BJ (cell line): ENCODE measurements at regions not wholly inside any gene's neighbourhood (a gene's known extent, or its start where the extent isn't known, plus 50 kb on each side); places are given as distances from the start of the nearest gene placed in this dataset.

Experiments
- CTCF ChIA-PET: fragments of 350-600 bp; formaldehyde crosslinking; extraction: SDS; loops from one replicate; lab custom pipeline; 2021; ENCODE audit warnings: antibody characterized with exemption, inconsistent platforms; lab: Yijun Ruan, JAX
- POLR2A ChIA-PET: fragments of 300-600 bp; sonication (Branson Sonifier 250); formaldehyde crosslinking; extraction: SDS; loops from one replicate; lab custom pipeline; 2021; ENCODE audit warnings: antibody characterized with exemption; lab: Charles Lee
- DNase-seq: peaks from one replicate; pipeline ENCODE4 v3.0.0-alpha.2; 2011; ENCODE audit warnings: low read depth
- H3K27me3 ChIP-seq: 2 replicates; pipeline ENCODE4 v1.6.0; 2011; ENCODE audit warnings: low read length; ENCODE audit not compliant: control insufficient read depth, insufficient read depth
- H3K36me3 ChIP-seq: 2 replicates; pipeline ENCODE4 v1.5.1; 2011; ENCODE audit warnings: low read length; ENCODE audit not compliant: control insufficient read depth, insufficient read depth
- H3K4me3 ChIP-seq: 2 replicates; pipeline ENCODE4 v1.5.1; 2011; ENCODE audit warnings: low read depth, mild to moderate bottlenecking, control low read depth, low read length
- TF ChIP-seq, protein P1 (sequence below): IDR thresholded peaks from 2 replicates; pipeline ENCODE4 v1.5.1; 2011; ENCODE audit warnings: low read depth, mild to moderate bottlenecking, control low read depth, inconsistent platforms, low read length, moderate library complexity; ENCODE audit not compliant: insufficient read depth

DNA sequence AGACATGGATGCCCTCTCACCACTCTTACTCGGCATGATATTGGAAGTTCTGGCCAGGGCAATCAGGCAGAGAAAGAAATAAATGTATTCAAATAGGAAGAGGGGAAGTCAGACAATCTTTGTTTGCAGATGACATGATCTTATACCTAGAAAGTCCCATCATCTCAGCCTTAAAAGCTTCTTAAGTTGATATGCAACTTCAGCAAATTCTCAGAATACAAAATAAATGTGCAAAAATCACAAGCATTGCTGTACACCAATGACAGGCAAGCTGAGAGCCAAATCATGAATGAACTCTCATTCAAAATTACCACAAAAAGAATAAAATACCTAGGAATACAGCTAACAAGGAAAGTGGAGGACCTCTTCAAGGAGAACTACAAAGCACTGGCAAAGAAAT is 2190.4 kb downstream of the MAT2B start:
- TF ChIP-seq, protein P1, sequence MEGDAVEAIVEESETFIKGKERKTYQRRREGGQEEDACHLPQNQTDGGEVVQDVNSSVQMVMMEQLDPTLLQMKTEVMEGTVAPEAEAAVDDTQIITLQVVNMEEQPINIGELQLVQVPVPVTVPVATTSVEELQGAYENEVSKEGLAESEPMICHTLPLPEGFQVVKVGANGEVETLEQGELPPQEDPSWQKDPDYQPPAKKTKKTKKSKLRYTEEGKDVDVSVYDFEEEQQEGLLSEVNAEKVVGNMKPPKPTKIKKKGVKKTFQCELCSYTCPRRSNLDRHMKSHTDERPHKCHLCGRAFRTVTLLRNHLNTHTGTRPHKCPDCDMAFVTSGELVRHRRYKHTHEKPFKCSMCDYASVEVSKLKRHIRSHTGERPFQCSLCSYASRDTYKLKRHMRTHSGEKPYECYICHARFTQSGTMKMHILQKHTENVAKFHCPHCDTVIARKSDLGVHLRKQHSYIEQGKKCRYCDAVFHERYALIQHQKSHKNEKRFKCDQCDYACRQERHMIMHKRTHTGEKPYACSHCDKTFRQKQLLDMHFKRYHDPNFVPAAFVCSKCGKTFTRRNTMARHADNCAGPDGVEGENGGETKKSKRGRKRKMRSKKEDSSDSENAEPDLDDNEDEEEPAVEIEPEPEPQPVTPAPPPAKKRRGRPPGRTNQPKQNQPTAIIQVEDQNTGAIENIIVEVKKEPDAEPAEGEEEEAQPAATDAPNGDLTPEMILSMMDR: no peak
- H3K27me3 ChIP-seq: no peaks in the 10 kb centered on the region
- no peaks in the 10 kb centered on the region for H3K36me3 ChIP-seq
- POLR2A ChIA-PET: no interaction called here
- H3K4me3 ChIP-seq: no peak overlapping the region
- CTCF ChIA-PET: no interaction called here
- DNase-seq: no peak

DNA sequence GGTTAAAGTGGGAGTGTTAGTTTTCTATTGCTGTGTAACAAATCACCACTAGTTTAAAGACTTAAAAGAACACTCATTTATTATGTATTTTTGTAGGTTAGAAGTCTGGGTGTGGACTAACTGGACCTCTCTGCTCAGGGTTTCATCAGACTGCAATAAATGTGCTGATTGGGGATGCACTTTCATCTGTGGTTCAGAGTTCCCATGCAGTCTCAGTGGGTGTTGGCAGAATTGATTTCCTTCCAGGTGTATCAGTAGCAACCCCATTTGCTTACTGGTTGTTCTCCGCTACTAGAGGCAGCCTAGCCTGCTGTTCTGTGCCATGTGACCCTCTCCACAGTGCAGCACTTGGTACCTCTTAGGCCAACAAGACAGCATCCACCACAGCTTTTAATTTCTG is 2200.5 kb downstream of the MAT2B start:
- Histone ChIP-seq H3K27me3 (no peaks in the 10 kb centered on the region), H3K36me3 (no peaks in the 10 kb centered on the region), H3K4me3 (no peak overlapping the region)
- POLR2A ChIA-PET: no interaction called here
- TF ChIP-seq, protein P1: no peak
- CTCF ChIA-PET: no interaction called here
- no peak for DNase-seq

DNA sequence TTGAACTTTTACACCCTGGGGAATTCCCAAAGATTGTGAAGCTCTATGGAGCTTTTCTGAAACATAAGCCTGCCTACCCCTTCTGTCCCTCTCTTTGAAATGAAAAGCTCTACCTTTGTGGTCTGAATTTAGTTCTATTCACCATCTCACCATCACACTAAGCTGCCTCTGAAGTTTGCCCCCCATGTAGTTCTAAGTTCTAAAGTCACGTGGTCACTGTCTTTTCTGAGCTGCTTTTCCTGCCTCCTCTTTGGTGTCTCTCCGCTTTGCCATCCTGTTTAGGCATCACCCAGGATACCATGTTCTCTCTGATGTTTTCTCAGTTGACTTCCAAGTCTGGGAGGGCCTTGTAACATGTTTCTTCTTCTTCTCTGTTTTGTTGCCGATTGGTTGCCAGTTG is 2206.6 kb downstream of the MAT2B start:
- no peaks in the 10 kb centered on the region for H3K36me3 ChIP-seq
- H3K27me3 ChIP-seq: no peaks in the 10 kb centered on the region
- ChIA-PET POLR2A (no interaction called here), CTCF (no interaction called here)
- TF ChIP-seq, protein P1: no peak
- no peak overlapping the region for H3K4me3 ChIP-seq
- no peak for DNase-seq

GRCh38 chr5:165714598-165714997 is 2209.2 kb downstream of the MAT2B start:
- ChIA-PET POLR2A (no interaction called here), CTCF (no interaction called here)
- no peaks in the 10 kb centered on the region for H3K36me3 ChIP-seq
- no peaks in the 10 kb centered on the region for H3K27me3 ChIP-seq
- H3K4me3 ChIP-seq: no peak overlapping the region
- DNase-seq: no peak
- TF ChIP-seq, protein P1: no peak

DNA sequence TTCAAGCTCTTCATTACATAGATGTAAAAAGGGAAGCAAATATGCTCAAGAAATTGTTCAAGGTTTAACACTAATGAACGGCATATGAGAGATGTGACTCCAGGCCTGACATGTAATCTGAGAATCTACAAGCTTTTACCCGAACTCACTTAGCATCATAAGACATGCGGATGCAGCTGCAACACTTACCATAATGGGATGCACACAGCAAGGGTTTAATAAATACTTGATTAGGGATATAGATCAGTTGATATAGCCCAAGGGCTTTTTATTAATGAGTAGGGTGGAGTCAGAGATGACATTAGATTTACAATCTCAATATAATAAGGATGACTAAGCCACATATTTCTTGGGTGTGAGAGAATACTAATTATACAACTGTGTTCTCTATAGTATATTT is 2215.5 kb downstream of the MAT2B start:
- DNase-seq: no peak
- CTCF ChIA-PET: no interaction called here
- no peak overlapping the region for H3K4me3 ChIP-seq
- H3K36me3 ChIP-seq: no peaks in the 10 kb centered on the region
- H3K27me3 ChIP-seq: no peaks in the 10 kb centered on the region
- TF ChIP-seq, protein P1: no peak
- POLR2A ChIA-PET: no interaction called here
